CD14-positive monocyte (primary cell): ENCODE measurements at regions not wholly inside any gene's neighbourhood (a gene's known extent, or its start where the extent isn't known, plus 50 kb on each side); places are given as distances from the start of the nearest gene placed in this dataset.

Source experiments
- DNase-seq, 3 donors: peaks; one replicate each; pipeline ENCODE4 v3.0.0-alpha.2; 2011 to 2022
- H2AFZ ChIP-seq: 2 replicates; pipeline ENCODE4 v1.6.0; 2012; ENCODE audit warnings: mild to moderate bottlenecking, low read depth, low read length, inconsistent platforms; ENCODE audit not compliant: insufficient read depth, poor library complexity, severe bottlenecking
- H3K27ac ChIP-seq, 2 donors: 1 replicate in 1 of 2; 2 replicates in 1 of 2; pipeline ENCODE4 v1.5.1; 2012 to 2013; ENCODE audit warnings: low read length in 2 of 2, control low read depth in 1 of 2, inconsistent platforms in 1 of 2, low read depth in 1 of 2, mild to moderate bottlenecking in 1 of 2
- H3K27me3 ChIP-seq, 2 donors: one replicate each; pipeline versions ENCODE4 v1.6.0 to v1.6.1; 2011 to 2013; ENCODE audit warnings: low read length in 2 of 2; ENCODE audit not compliant: control insufficient read depth in 2 of 2, insufficient read depth in 2 of 2
- H3K36me3 ChIP-seq, 2 donors: replicated peaks in 1 of 2; 1 replicate in 1 of 2; 2 replicates in 1 of 2; pipeline versions ENCODE4 v1.5.1 to v1.6.1; 2012 to 2013; ENCODE audit warnings: low read length in 2 of 2, control low read depth in 1 of 2, inconsistent platforms in 1 of 2, mild to moderate bottlenecking in 1 of 2; ENCODE audit not compliant: insufficient read depth in 2 of 2, control insufficient read depth in 1 of 2
- H3K4me1 ChIP-seq, 2 donors: 1 replicate in 1 of 2; 2 replicates in 1 of 2; pipeline versions ENCODE4 v1.5.1 to v1.6.1; 2012 to 2013; ENCODE audit warnings: low read length in 2 of 2, control low read depth in 1 of 2, inconsistent platforms in 1 of 2, mild to moderate bottlenecking in 1 of 2, moderate library complexity in 1 of 2; ENCODE audit not compliant: insufficient read depth in 2 of 2, control insufficient read depth in 1 of 2
- H3K4me2 ChIP-seq: replicated peaks from 2 replicates; pipeline ENCODE3; 2012; ENCODE audit warnings: low read length, moderate library complexity, mild to moderate bottlenecking; ENCODE audit not compliant: poor library complexity, severe bottlenecking; ENCODE audit errors: extremely low read depth
- H3K4me3 ChIP-seq, 3 experiments: fragments of 200-600 bp in 1 of 3; sonication (generic) in 1 of 3; replicated peaks in 1 of 3; 1 replicate in 2 of 3; 2 replicates in 1 of 3; pipeline ENCODE4 v1.5.1; 2011 to 2013; ENCODE audit warnings: low read length in 3 of 3, mild to moderate bottlenecking in 3 of 3, control low read depth in 2 of 3, low read depth in 2 of 3, inconsistent platforms in 1 of 3, moderate library complexity in 1 of 3
- H3K79me2 ChIP-seq: 2 replicates; pipeline ENCODE4 v1.6.0; 2012; ENCODE audit warnings: mild to moderate bottlenecking, control low read depth, inconsistent platforms, low read length, moderate library complexity; ENCODE audit not compliant: insufficient read depth
- H3K9ac ChIP-seq: 2 replicates; pipeline ENCODE4 v1.6.0; 2017; ENCODE audit warnings: low read length, mild to moderate bottlenecking; ENCODE audit not compliant: insufficient read depth, poor library complexity, severe bottlenecking
- H3K9me3 ChIP-seq, 2 donors: replicated peaks in 1 of 2; 1 replicate in 1 of 2; 2 replicates in 1 of 2; pipeline versions ENCODE4 v1.5.1 to v1.6.1; 2012 to 2013; ENCODE audit warnings: low read length in 2 of 2, control low read depth in 1 of 2; ENCODE audit not compliant: control insufficient read depth in 1 of 2, insufficient read depth in 1 of 2
- H4K20me1 ChIP-seq: 2 replicates; pipeline ENCODE4 v1.6.0; 2012; ENCODE audit warnings: mild to moderate bottlenecking, low read length, control low read depth, moderate library complexity; ENCODE audit not compliant: insufficient read depth
- H3K27ac Mint-ChIP-seq, 7 donors: one replicate each; pipeline ENCODE4 v1.8.0; 2020; ENCODE audit warnings: mild to moderate bottlenecking in 7 of 7, mixed read lengths in 7 of 7, moderate library complexity in 6 of 7, inconsistent platforms in 2 of 7
- H3K27me3 Mint-ChIP-seq, 3 donors: one replicate each; pipeline ENCODE4 v1.8.0; 2021 to 2022; ENCODE audit warnings: low read depth in 3 of 3, mild to moderate bottlenecking in 3 of 3, mixed read lengths in 3 of 3, moderate library complexity in 3 of 3, inconsistent platforms in 1 of 3
- H3K36me3 Mint-ChIP-seq, 2 donors: one replicate each; pipeline ENCODE4 v1.8.0; 2020; ENCODE audit warnings: mixed read lengths in 2 of 2, inconsistent platforms in 1 of 2, mild to moderate bottlenecking in 1 of 2
- H3K4me1 Mint-ChIP-seq: one replicate; pipeline ENCODE4 v1.8.0; 2020; ENCODE audit warnings: mild to moderate bottlenecking, mixed read lengths
- H3K4me3 Mint-ChIP-seq, 2 donors: one replicate each; pipeline ENCODE4 v1.8.0; 2020; ENCODE audit warnings: mild to moderate bottlenecking in 2 of 2, mixed read lengths in 2 of 2, moderate library complexity in 1 of 2
- H3K9me3 Mint-ChIP-seq, 7 donors: one replicate each; pipeline ENCODE4 v1.8.0; 2020 to 2022; ENCODE audit warnings: mixed read lengths in 7 of 7, mild to moderate bottlenecking in 6 of 7, moderate library complexity in 6 of 7, inconsistent platforms in 2 of 7
- CTCF ChIP-seq: fragments of 200-600 bp; IDR thresholded peaks from one replicate; pipeline ENCODE4 v1.8.0; 2022; ENCODE audit warnings: antibody characterized with exemption, mild to moderate bottlenecking
- WGBS: methylation state at CpG from one replicate; pipeline ENCODE4 v1.1.5; 2013; ENCODE audit warnings: missing lambda C conversion rate; ENCODE audit not compliant: insufficient coverage; 5-methylcytosine and 5-hydroxymethylcytosine counted together
- intact Hi-C, 2 donors: fragments of 100-400 bp; cut with micrococcal nuclease; formaldehyde crosslinking; loops; one replicate each; pipeline versions ENCODE4 v1.15.0 to v1.15.1; 2023

GRCh38 chrX:109822861-109823260 is 89.8 kb upstream of the ACSL4 start:
- no peak overlapping the region for H3K9ac ChIP-seq
- H3K4me1 Mint-ChIP-seq, result no peaks in the 10 kb centered on the region
- peaks cover 0 to 30% (median under 1%) of the 10 kb centered on the region in 3 donors for H3K27me3 Mint-ChIP-seq
- H3K27ac Mint-ChIP-seq, result no peak overlapping the region
- no peak overlapping the region for H3K4me2 ChIP-seq
- no peak overlapping the region for H3K4me3 ChIP-seq
- H3K79me2 ChIP-seq, result no peaks in the 10 kb centered on the region
- intact Hi-C loops, result no loop called here
- no peak overlapping the region for H3K4me3 Mint-ChIP-seq
- TF ChIP-seq CTCF, result no peak
- no peaks in the 10 kb centered on the region for H3K4me1 ChIP-seq
- DNase-seq, result no peak
- H4K20me1 ChIP-seq, result no peaks in the 10 kb centered on the region
- H3K9me3 ChIP-seq, result no peaks in the 10 kb centered on the region
- WGBS, result no CpG with 5 or more reads among the region's 4 CpGs
- no peak overlapping the region for H2AFZ ChIP-seq
- H3K27ac ChIP-seq, result no peak overlapping the region
- H3K36me3 ChIP-seq, result no peaks in the 10 kb centered on the region
- peaks cover 0 to 9% of the 10 kb centered on the region in 2 donors for H3K27me3 ChIP-seq
- H3K9me3 Mint-ChIP-seq, result no peaks in the 10 kb centered on the region
- H3K36me3 Mint-ChIP-seq, result no peaks in the 10 kb centered on the region

- Histone ChIP-seq H3K27me3 (peaks cover 0 to 5% of the 10 kb centered on the region in 2 donors), H3K36me3 (no peaks in the 10 kb centered on the region), H3K79me2 (no peaks in the 10 kb centered on the region), H4K20me1 (no peaks in the 10 kb centered on the region), H2AFZ (no peak overlapping the region), H3K9ac (no peak overlapping the region), H3K27ac (no peak overlapping the region), H3K9me3 (no peaks in the 10 kb centered on the region), H3K4me2 (no peak overlapping the region), H3K4me3 (no peak overlapping the region), H3K4me1 (peaks cover 20 to 22% of the 10 kb centered on the region in 2 donors)
- H3K4me1 Mint-ChIP-seq, result peaks cover 22% of the 10 kb centered on the region
- H3K27ac Mint-ChIP-seq, result no peak overlapping the region
- intact Hi-C loops, result no loop called here
- WGBS, result no CpG with 5 or more reads among the region's 1 CpG
- DNase-seq, result no peak
- H3K27me3 Mint-ChIP-seq, result peaks cover 0 to 25% (median 1%) of the 10 kb centered on the region in 3 donors
- H3K36me3 Mint-ChIP-seq, result no peaks in the 10 kb centered on the region
- TF ChIP-seq CTCF, result no peak
- H3K9me3 Mint-ChIP-seq, result peaks cover 0 to 2% (median 0%) of the 10 kb centered on the region in 7 donors
- no peak overlapping the region for H3K4me3 Mint-ChIP-seq
Observed at GRCh38 chrX:109826954-109827708, 94.1 kb upstream of the ACSL4 start.
